ENCODE measurements at regions not wholly inside any gene's neighbourhood (a gene's known extent, or its start where the extent isn't known, plus 50 kb on each side); places are given as distances from the start of the nearest gene placed in this dataset.

GRCh38 chr3:154936196-154936595, 143.9 kb upstream of the MME start:
- H3K4me3 ChIP-seq (ENCODE audit: control insufficient read depth, low read depth, low read length), result no peak overlapping the region
- no peak for TF ChIP-seq CTCF (IDR thresholded peaks at IDR 0.05; ENCODE audit: control insufficient read depth, insufficient read depth, low read depth, low read length, missing control alignments)
- DNase-seq (ENCODE audit: low read depth), result no peak

GRCh38 chr3:154933581-154933980, 146.5 kb upstream of the MME start:
- no peak overlapping the region for H3K4me3 ChIP-seq (ENCODE audit: control insufficient read depth, low read depth, low read length)
- DNase-seq (ENCODE audit: low read depth), result no peak
- TF ChIP-seq CTCF (IDR thresholded peaks at IDR 0.05; ENCODE audit: control insufficient read depth, insufficient read depth, low read depth, low read length, missing control alignments), result no peak

- no peak for TF ChIP-seq CTCF (IDR thresholded peaks at IDR 0.05; ENCODE audit: control insufficient read depth, insufficient read depth, low read depth, low read length, missing control alignments)
- no peak overlapping the region for H3K4me3 ChIP-seq (ENCODE audit: control insufficient read depth, low read depth, low read length)
- no peak for DNase-seq (ENCODE audit: low read depth)
Measured at GRCh38 chr3:154932633-154933032, 147.5 kb upstream of the MME start.

- H3K4me3 ChIP-seq (ENCODE audit: control insufficient read depth, low read depth, low read length), result no peak overlapping the region
- TF ChIP-seq CTCF (IDR thresholded peaks at IDR 0.05; ENCODE audit: control insufficient read depth, insufficient read depth, low read depth, low read length, missing control alignments), result no peak
- DNase-seq (ENCODE audit: low read depth), result peak; percentile 16
Measured at GRCh38 chr3:154931484-154931883, 148.6 kb upstream of the MME start.

DNA sequence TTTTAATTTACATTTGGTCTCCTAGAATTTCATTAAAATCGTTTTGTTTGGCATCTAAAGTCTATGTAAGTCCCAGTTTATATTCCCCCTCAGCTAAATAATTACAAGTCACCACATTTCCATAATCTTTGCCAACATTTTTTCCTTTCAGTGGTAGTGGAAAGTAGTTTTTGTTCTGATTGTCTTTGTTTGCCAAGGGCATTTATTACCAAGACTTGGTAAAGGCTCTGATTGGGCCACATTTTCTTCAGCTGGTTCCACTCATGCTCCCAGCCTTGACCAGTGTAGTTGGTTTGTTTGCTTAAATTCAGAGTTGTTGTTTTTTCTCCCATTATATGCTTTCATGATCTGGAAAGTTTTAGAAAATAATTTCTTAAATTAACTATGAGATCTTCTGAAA, 153.4 kb upstream of the MME start:
- no peak for DNase-seq (ENCODE audit: low read depth)
- no peak overlapping the region for H3K4me3 ChIP-seq (ENCODE audit: control insufficient read depth, low read depth, low read length)
- no peak for TF ChIP-seq CTCF (IDR thresholded peaks at IDR 0.05; ENCODE audit: control insufficient read depth, insufficient read depth, low read depth, low read length, missing control alignments)

DNA sequence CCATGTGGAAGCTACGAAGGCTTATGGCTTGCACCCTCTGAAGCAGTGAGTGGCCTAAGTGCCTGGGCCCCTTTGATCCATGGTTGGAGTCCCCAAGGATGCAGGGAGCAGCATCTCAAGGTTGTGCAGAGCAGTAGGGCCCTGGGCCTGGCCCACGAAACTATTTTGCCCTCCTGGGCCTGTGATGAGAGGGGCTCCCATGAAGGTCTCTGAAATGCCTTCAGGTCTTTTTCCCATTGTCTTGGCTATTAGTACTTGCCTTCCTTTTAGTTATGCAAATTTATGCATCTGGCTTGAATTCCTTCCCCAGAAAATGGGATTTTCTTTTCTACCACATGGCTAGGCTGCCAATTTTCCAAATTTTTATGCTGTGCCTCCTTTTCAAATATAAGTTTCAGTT, 158.8 kb upstream of the MME start:
- TF ChIP-seq CTCF (IDR thresholded peaks at IDR 0.05; ENCODE audit: control insufficient read depth, insufficient read depth, low read depth, low read length, missing control alignments), result no peak
- H3K4me3 ChIP-seq (ENCODE audit: control insufficient read depth, low read depth, low read length), result no peak overlapping the region
- no peak for DNase-seq (ENCODE audit: low read depth)

DNA sequence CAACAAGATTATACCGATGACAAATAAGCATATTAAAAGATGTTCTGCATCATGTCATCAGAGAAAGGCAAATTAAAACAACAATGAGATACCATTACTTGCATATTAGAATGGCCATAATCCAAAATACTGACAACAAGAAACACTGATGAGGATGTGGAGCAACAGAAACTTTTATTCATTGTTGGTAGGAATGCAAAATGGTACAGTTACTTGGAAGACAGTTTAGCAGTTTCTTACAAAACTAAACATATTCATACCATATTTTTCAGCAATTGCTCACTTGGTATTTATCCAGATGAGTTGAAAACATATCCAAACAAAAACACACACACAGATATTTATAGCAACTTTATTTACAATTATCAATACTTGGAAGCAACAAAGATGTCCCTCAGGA, 160.9 kb upstream of the MME start:
- no peak for TF ChIP-seq CTCF (IDR thresholded peaks at IDR 0.05; ENCODE audit: control insufficient read depth, insufficient read depth, low read depth, low read length, missing control alignments)
- no peak overlapping the region for H3K4me3 ChIP-seq (ENCODE audit: control insufficient read depth, low read depth, low read length)
- no peak for DNase-seq (ENCODE audit: low read depth)

All from AG09309 (cell line).